ENCODE measurements at regions not wholly inside any gene's neighbourhood (a gene's known extent, or its start where the extent isn't known, plus 50 kb on each side); places are given as distances from the start of the nearest gene placed in this dataset.

DNA sequence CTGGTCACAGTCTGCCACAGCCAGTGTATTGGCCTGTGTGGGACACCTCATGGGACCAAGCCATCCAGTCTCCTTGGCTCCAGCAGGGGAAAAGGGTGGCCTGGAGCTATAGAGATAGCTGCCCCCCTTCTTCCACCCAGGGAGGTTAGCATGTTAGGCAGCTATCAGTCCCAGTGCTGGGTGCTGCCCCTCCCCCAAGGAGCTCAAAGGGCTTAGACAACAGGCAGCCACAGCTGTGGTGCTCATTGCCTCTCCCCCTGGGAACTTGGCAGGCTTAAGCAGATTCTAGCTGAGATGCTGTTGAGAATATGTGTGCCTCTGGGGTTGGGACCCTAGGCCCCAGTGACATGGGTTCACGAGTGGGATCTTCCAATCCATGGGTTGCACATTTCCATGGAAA is 226.0 kb upstream of the PTGER4 start:
- ChIA-PET POLR2A (ENCODE audit: low non-redundant PET) (no interaction called here), CTCF (no interaction called here)
- TF ChIP-seq CTCF (conservative IDR thresholded peaks at IDR 0.05; ENCODE audit: low read depth) = no peak
- no peak for DNase-seq (ENCODE audit: low spot score)
- no peak overlapping the region for H3K27ac ChIP-seq

DNA sequence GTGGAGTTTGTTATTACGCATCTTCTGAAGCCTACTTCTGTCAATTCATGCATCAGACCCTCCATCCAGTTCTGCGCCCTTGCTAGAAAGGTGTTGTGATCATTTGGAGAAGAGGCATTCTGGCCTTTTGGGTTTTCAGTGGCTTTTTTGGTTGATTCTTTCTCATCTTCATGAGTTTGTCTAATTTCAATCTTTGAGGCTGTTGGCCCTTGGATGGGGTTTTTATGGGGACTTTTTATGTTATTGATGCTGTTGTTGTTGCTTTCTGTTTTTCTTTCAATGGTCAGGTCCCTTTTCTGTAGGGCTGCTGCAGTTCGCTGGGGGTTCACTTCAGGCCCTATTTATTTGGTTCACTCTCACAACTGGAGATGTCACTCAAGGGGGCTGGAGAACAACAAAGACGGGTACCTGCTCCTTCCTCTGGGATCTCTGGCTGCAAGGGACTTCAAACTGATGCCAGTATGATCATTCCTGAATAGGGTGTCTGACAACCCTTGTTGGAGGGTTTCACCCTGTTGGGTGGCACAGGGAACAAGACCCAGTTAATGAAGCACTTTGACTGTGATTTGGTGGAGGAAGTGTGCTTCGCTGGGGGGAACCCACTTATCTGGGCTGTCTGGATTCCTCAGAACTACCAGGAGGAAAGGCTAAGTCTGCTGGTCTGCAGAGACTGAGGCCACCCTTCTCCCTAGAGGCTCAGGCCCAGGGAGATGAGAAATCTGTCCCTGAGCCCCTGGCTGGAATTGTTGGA is 226.7 kb upstream of the PTGER4 start:
- TF ChIP-seq CTCF (conservative IDR thresholded peaks at IDR 0.05; ENCODE audit: low read depth) = no peak

GRCh38 chr5:40447438-40447837 is 232.3 kb upstream of the PTGER4 start:
- CTCF ChIA-PET = no interaction called here
- POLR2A ChIA-PET (ENCODE audit: low non-redundant PET) = no interaction called here
- TF ChIP-seq CTCF (conservative IDR thresholded peaks at IDR 0.05; ENCODE audit: low read depth) = no peak
- H3K27ac ChIP-seq = no peak overlapping the region
- DNase-seq (ENCODE audit: low spot score) = no peak

More for the DNA sequence above, 226.7 kb upstream of the PTGER4 start:
- H3K27ac ChIP-seq = no peak overlapping the region
- ChIA-PET CTCF (no interaction called here), POLR2A (ENCODE audit: low non-redundant PET) (no interaction called here)
- DNase-seq (ENCODE audit: low spot score) = no peak

- H3K27ac ChIP-seq = no peak overlapping the region
- ChIA-PET POLR2A (ENCODE audit: low non-redundant PET) (no interaction called here), CTCF (no interaction called here)
- peak; percentile 87 for DNase-seq (ENCODE audit: low spot score)
- no peak for TF ChIP-seq CTCF (conservative IDR thresholded peaks at IDR 0.05; ENCODE audit: low read depth)
These were observed 232.8 kb upstream of the PTGER4 start for GRCh38 chr5:40446910-40447309.

DNA sequence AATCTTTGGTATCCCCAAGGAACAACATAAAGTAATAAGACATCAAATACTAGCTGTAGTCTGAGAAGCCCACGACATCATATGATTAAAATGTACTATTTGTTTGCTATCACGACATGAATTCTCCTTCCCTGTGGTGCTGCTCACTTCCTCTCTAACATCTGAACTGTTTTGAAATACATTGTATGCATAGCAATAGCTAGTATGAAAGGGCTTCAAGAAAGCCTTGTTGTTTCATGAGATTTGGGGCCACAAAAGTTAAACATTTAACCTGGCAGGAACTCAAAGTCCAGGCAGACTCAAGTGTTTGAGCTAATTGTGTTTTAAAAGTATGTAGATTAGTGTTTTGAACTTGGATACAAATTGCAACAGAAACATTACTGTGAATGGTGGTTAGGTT is 237.4 kb upstream of the PTGER4 start:
- ChIA-PET CTCF (interaction anchor here (0.6 kb wide), 1 partner anchor 191 kb away, joined by 3 read pairs; no protein-coding TSS in a partner anchor), POLR2A (ENCODE audit: low non-redundant PET) (no interaction called here)
- no peak for TF ChIP-seq CTCF (conservative IDR thresholded peaks at IDR 0.05; ENCODE audit: low read depth)
- no peak for DNase-seq (ENCODE audit: low spot score)
- H3K27ac ChIP-seq = no peak overlapping the region

GRCh38 chr5:40441733-40442132 is 238.0 kb upstream of the PTGER4 start:
- TF ChIP-seq CTCF (conservative IDR thresholded peaks at IDR 0.05; ENCODE audit: low read depth) = no peak
- POLR2A ChIA-PET (ENCODE audit: low non-redundant PET) = no interaction called here
- DNase-seq (ENCODE audit: low spot score) = no peak
- CTCF ChIA-PET = interaction anchor here (0.6 kb wide), 1 partner anchor 191 kb away, joined by 3 read pairs; no protein-coding TSS in a partner anchor
- H3K27ac ChIP-seq = no peak overlapping the region
